MG63 (cell line): ENCODE measurements at regions not wholly inside any gene's neighbourhood (a gene's known extent, or its start where the extent isn't known, plus 50 kb on each side); places are given as distances from the start of the nearest gene placed in this dataset.

Source experiments
- DNase-seq: peaks from one replicate; pipeline ENCODE4 v3.0.0-alpha.2; 2020
- H3K27me3 ChIP-seq: fragments of 250-450 bp; sonication (Bioruptor Pico); 2 replicates; pipeline ENCODE4 v1.5.1; 2020; ENCODE audit warnings: mild to moderate bottlenecking, moderate library complexity
- H3K36me3 ChIP-seq: fragments of 250-450 bp; sonication (Bioruptor Pico); 2 replicates; pipeline ENCODE4 v1.5.1; 2020; ENCODE audit warnings: mild to moderate bottlenecking, moderate library complexity
- H3K4me3 ChIP-seq: fragments of 250-450 bp; sonication (Bioruptor Pico); 2 replicates; pipeline ENCODE4 v1.5.1; 2020; ENCODE audit warnings: mild to moderate bottlenecking, moderate library complexity
- H3K9me3 ChIP-seq: fragments of 250-450 bp; sonication (Bioruptor Pico); 2 replicates; pipeline ENCODE4 v1.5.1; 2020; ENCODE audit warnings: mild to moderate bottlenecking, moderate library complexity

- Histone ChIP-seq H3K27me3 (no peaks in the 10 kb centered on the region), H3K9me3 (no peaks in the 10 kb centered on the region)
- DNase-seq, result no peak
These were observed 171.0 kb downstream of the KATNIP start for GRCh38 chr16:27720731-27721530.

GRCh38 chr16:27721531-27722181, 171.7 kb downstream of the KATNIP start:
- DNase-seq, result no peak

More at GRCh38 chr16:27720731-27721530, 171.0 kb downstream of the KATNIP start:
- no peaks in the 10 kb centered on the region; the same call in 1 of the 2 replicates for H3K36me3 ChIP-seq
- no peak overlapping the region for H3K4me3 ChIP-seq

GRCh38 chr16:27722207-27722606, 172.3 kb downstream of the KATNIP start:
- H3K9me3 ChIP-seq, result no peaks in the 10 kb centered on the region
- DNase-seq, result no peak
- no peaks in the 10 kb centered on the region for H3K27me3 ChIP-seq
- H3K4me3 ChIP-seq, result no peak overlapping the region
- H3K36me3 ChIP-seq, result peaks cover 8% of the 10 kb centered on the region

More at GRCh38 chr16:27721531-27722181, 171.7 kb downstream of the KATNIP start:
- H3K9me3 ChIP-seq, result no peaks in the 10 kb centered on the region
- peaks cover 6% of the 10 kb centered on the region for H3K36me3 ChIP-seq
- H3K4me3 ChIP-seq, result no peak overlapping the region
- no peaks in the 10 kb centered on the region for H3K27me3 ChIP-seq

- peaks cover 8% of the 10 kb centered on the region for H3K36me3 ChIP-seq
- DNase-seq, result no peak
- no peaks in the 10 kb centered on the region for H3K27me3 ChIP-seq
- no peak overlapping the region for H3K4me3 ChIP-seq
- no peaks in the 10 kb centered on the region for H3K9me3 ChIP-seq
These were observed 173.0 kb downstream of the KATNIP start for GRCh38 chr16:27722892-27723450.

- Histone ChIP-seq H3K9me3 (no peaks in the 10 kb centered on the region), H3K36me3 (peaks cover 8% of the 10 kb centered on the region), H3K4me3 (no peak overlapping the region), H3K27me3 (no peaks in the 10 kb centered on the region)
- no peak for DNase-seq
These were observed 174.0 kb downstream of the KATNIP start for GRCh38 chr16:27723711-27724481.

- Histone ChIP-seq H3K36me3 (peaks cover 8% of the 10 kb centered on the region), H3K4me3 (no peak overlapping the region)
- no peak for DNase-seq
These were observed 174.7 kb downstream of the KATNIP start for GRCh38 chr16:27724482-27725235.

GRCh38 chr16:27725236-27726000, 175.5 kb downstream of the KATNIP start:
- H3K4me3 ChIP-seq, result no peak overlapping the region
- H3K27me3 ChIP-seq, result no peaks in the 10 kb centered on the region
- H3K36me3 ChIP-seq, result peaks cover 8% of the 10 kb centered on the region
- no peak for DNase-seq
- no peaks in the 10 kb centered on the region for H3K9me3 ChIP-seq

More at GRCh38 chr16:27724482-27725235, 174.7 kb downstream of the KATNIP start:
- no peaks in the 10 kb centered on the region for H3K27me3 ChIP-seq
- no peaks in the 10 kb centered on the region for H3K9me3 ChIP-seq

GRCh38 chr16:27726621-27727261, 176.8 kb downstream of the KATNIP start:
- Histone ChIP-seq H3K4me3 (no peak overlapping the region), H3K27me3 (no peaks in the 10 kb centered on the region), H3K36me3 (peaks cover 8% of the 10 kb centered on the region), H3K9me3 (no peaks in the 10 kb centered on the region)
- peak; percentile 74 for DNase-seq

GRCh38 chr16:27727941-27728340, 178.0 kb downstream of the KATNIP start:
- H3K9me3 ChIP-seq, result no peaks in the 10 kb centered on the region
- H3K27me3 ChIP-seq, result no peaks in the 10 kb centered on the region
- H3K4me3 ChIP-seq, result no peak overlapping the region
- peaks cover 8% of the 10 kb centered on the region for H3K36me3 ChIP-seq
- DNase-seq, result no peak

- Histone ChIP-seq H3K4me3 (no peak overlapping the region), H3K27me3 (no peaks in the 10 kb centered on the region), H3K9me3 (no peaks in the 10 kb centered on the region), H3K36me3 (peaks cover 8% of the 10 kb centered on the region)
- DNase-seq, result no peak
These were observed 178.7 kb downstream of the KATNIP start for GRCh38 chr16:27728691-27729090.

GRCh38 chr16:27729516-27730304, 179.8 kb downstream of the KATNIP start:
- peaks cover 8% of the 10 kb centered on the region for H3K36me3 ChIP-seq
- H3K9me3 ChIP-seq, result no peaks in the 10 kb centered on the region
- no peaks in the 10 kb centered on the region for H3K27me3 ChIP-seq
- no peak overlapping the region for H3K4me3 ChIP-seq
- peak; percentile 20 for DNase-seq

GRCh38 chr16:27730661-27731210, 180.8 kb downstream of the KATNIP start:
- no peak overlapping the region for H3K4me3 ChIP-seq
- peaks cover 8% of the 10 kb centered on the region for H3K36me3 ChIP-seq
- DNase-seq, result no peak
- no peaks in the 10 kb centered on the region for H3K27me3 ChIP-seq
- H3K9me3 ChIP-seq, result no peaks in the 10 kb centered on the region

GRCh38 chr16:27735031-27735430, 185.1 kb downstream of the KATNIP start:
- no peaks in the 10 kb centered on the region for H3K36me3 ChIP-seq
- DNase-seq, result no peak
- H3K9me3 ChIP-seq, result no peaks in the 10 kb centered on the region
- H3K4me3 ChIP-seq, result no peak overlapping the region
- H3K27me3 ChIP-seq, result no peaks in the 10 kb centered on the region

GRCh38 chr16:27736431-27736830, 186.5 kb downstream of the KATNIP start:
- no peaks in the 10 kb centered on the region; the same call in 1 of the 2 replicates for H3K36me3 ChIP-seq
- no peaks in the 10 kb centered on the region for H3K9me3 ChIP-seq
- H3K4me3 ChIP-seq, result no peak overlapping the region
- DNase-seq, result no peak
- H3K27me3 ChIP-seq, result no peaks in the 10 kb centered on the region
